HepG2 (cell line): ENCODE measurements at regions not wholly inside any gene's neighbourhood (a gene's known extent, or its start where the extent isn't known, plus 50 kb on each side); places are given as distances from the start of the nearest gene placed in this dataset.

ENCODE experiments used
- ATAC-seq: fragments of 200-7000 bp; cut with Tn5 transposase; 3 replicates; pipeline ENCODE4 v1.9.1; 2020; ENCODE audit warnings: mild to moderate bottlenecking, moderate library complexity
- BruUV-seq: library from RNA; stranded (reverse); fragments of 400-500 nt; replicated peaks from 2 replicates; lab custom pipeline; 2021; lab: Mats Ljungman, UMichigan
- CTCF ChIA-PET: fragments of 300-600 bp; formaldehyde crosslinking; extraction: SDS; loops from one replicate; lab custom pipeline; 2021; ENCODE audit warnings: low total read pairs, inconsistent platforms, low intra/inter-chr PET ratio; lab: Yijun Ruan, JAX
- POLR2A ChIA-PET: fragments of 350-600 bp; sonication (Branson Sonifier 250); formaldehyde crosslinking; loops from one replicate; lab custom pipeline; 2020; ENCODE audit warnings: antibody characterized with exemption, inconsistent platforms; lab: Yijun Ruan, JAX
- DNase-seq: peaks from one replicate; pipeline ENCODE4 v3.0.0-alpha.2; 2015; ENCODE audit warnings: low spot score
- FAIRE-seq: peaks from 3 replicates; lab custom pipeline; 2011; peaks lifted over from hg19 to GRCh38; lab: Jason Lieb, UNC
- H2AFZ ChIP-seq: one replicate; pipeline ENCODE4 v1.6.1; 2011; ENCODE audit warnings: low read length, inconsistent platforms
- H3K27ac ChIP-seq: fragments of 300-600 bp; 3 replicates; pipeline ENCODE4 v1.8.0; 2011; ENCODE audit warnings: mixed run types, mild to moderate bottlenecking, mixed read lengths, low read length, inconsistent platforms; ENCODE audit not compliant: insufficient read depth; ENCODE audit errors: extremely low read length
- H3K27me3 ChIP-seq, 2 experiments: fragments of 200-600 bp in 1 of 2; 2 replicates in 1 of 2; 3 replicates in 1 of 2; pipeline versions ENCODE4 v1.6.0 to v1.8.0; 2011; ENCODE audit warnings: low read length in 2 of 2, mild to moderate bottlenecking in 2 of 2, moderate library complexity in 2 of 2, inconsistent platforms in 1 of 2; ENCODE audit not compliant: insufficient read depth in 2 of 2, control insufficient read depth in 1 of 2
- H3K36me3 ChIP-seq, 2 experiments: fragments of 200-600 bp in 1 of 2; replicated peaks in 1 of 2; 2 replicates in 1 of 2; 3 replicates in 1 of 2; pipeline versions ENCODE4 v1.5.1 to v1.8.0; 2011; ENCODE audit warnings: low read length in 2 of 2, inconsistent platforms in 1 of 2; ENCODE audit not compliant: insufficient read depth in 2 of 2, control insufficient read depth in 1 of 2
- H3K4me1 ChIP-seq: 2 replicates; pipeline ENCODE4 v1.5.1; 2012; ENCODE audit warnings: low read length, inconsistent platforms; ENCODE audit not compliant: insufficient read depth
- H3K4me2 ChIP-seq: 2 replicates; pipeline ENCODE4 v1.6.0; 2011; ENCODE audit warnings: low read depth, low read length, inconsistent platforms
- H3K4me3 ChIP-seq, 3 experiments: fragments of 200-600 bp in 1 of 3; sonication (generic), shearing (Covaris generic) in 1 of 3; replicated peaks in 1 of 3; 2 replicates each; pipeline ENCODE4 v1.5.1; 2011 to 2016; ENCODE audit warnings: low read length in 3 of 3, inconsistent platforms in 2 of 3, low read depth in 2 of 3, mild to moderate bottlenecking in 2 of 3, control low read depth in 1 of 3, mixed read lengths in 1 of 3; ENCODE audit not compliant: insufficient read depth in 1 of 3
- H3K79me2 ChIP-seq: one replicate; pipeline ENCODE4 v1.6.1; 2011; ENCODE audit warnings: low read length, inconsistent platforms; ENCODE audit not compliant: insufficient read depth
- H3K9ac ChIP-seq: 2 replicates; pipeline ENCODE4 v1.6.0; 2011; ENCODE audit warnings: mild to moderate bottlenecking, low read depth, low read length, inconsistent platforms; ENCODE audit not compliant: insufficient read depth
- H3K9me3 ChIP-seq: 2 replicates; pipeline ENCODE4 v1.5.1; 2012; ENCODE audit warnings: mild to moderate bottlenecking, low read length
- H4K20me1 ChIP-seq: 2 replicates; pipeline ENCODE4 v1.6.0; 2011; ENCODE audit warnings: inconsistent platforms, mild to moderate bottlenecking, low read length, moderate library complexity; ENCODE audit not compliant: insufficient read depth
- ARHGAP35 ChIP-seq: sonication (generic); formaldehyde crosslinking; IDR thresholded peaks from 2 replicates; pipeline ENCODE4 v1.9.0; 2022; ENCODE audit warnings: mild to moderate bottlenecking, inconsistent platforms, moderate library complexity, missing genetic modification reagents, borderline replicate concordance
- FUBP1 ChIP-seq: sonication (generic); formaldehyde crosslinking; IDR thresholded peaks from 2 replicates; pipeline ENCODE4 v1.5.1; 2020; ENCODE audit warnings: missing genetic modification reagents, mild to moderate bottlenecking, borderline replicate concordance
- GATA4 ChIP-seq: sonication (generic); IDR thresholded peaks from 2 replicates; pipeline ENCODE4 v1.6.1; 2016; ENCODE audit warnings: antibody characterized with exemption, low read depth, borderline replicate concordance
- HMG20B ChIP-seq: conservative IDR thresholded peaks from 2 replicates; pipeline ENCODE4 v1.6.1; 2016; ENCODE audit warnings: missing genetic modification reagents, missing compliant biosample characterization
- MEF2D ChIP-seq: sonication (generic); formaldehyde crosslinking; IDR thresholded peaks from 2 replicates; pipeline ENCODE4 v1.5.1; 2020; ENCODE audit warnings: mild to moderate bottlenecking, missing genetic modification reagents
- ZNF724P ChIP-seq: sonication (generic); formaldehyde crosslinking; IDR thresholded peaks from 2 replicates; pipeline ENCODE4 v1.8.0; 2022; ENCODE audit warnings: missing genetic modification reagents, borderline replicate concordance
- WGBS: methylation state at CpG from one replicate; pipeline ENCODE4 v1.1.6; 2017; ENCODE audit warnings: low lambda C conversion rate; 5-methylcytosine and 5-hydroxymethylcytosine counted together
- in situ Hi-C: cut with HindIII; loops from 2 replicates; pipeline ENCODE4 v1.10.0; 2017; ENCODE audit warnings: low pct_unique_long_range_greater_than_20kb; ENCODE audit not compliant: extremely low pct_ligation_motif_present
- intact Hi-C: fragments of 100-400 bp; cut with micrococcal nuclease; formaldehyde crosslinking; loops from one replicate; pipeline ENCODE4 v1.10.0; 2022; ENCODE audit not compliant: unreplicated experiment
- TF ChIP-seq, protein P1 (sequence below): sonication (generic); formaldehyde crosslinking; IDR thresholded peaks from 2 replicates; pipeline ENCODE4 v1.8.0; 2022; ENCODE audit warnings: missing genetic modification reagents, mild to moderate bottlenecking, moderate library complexity, borderline replicate concordance
- TF ChIP-seq, protein P2 (sequence below): sonication (generic); formaldehyde crosslinking; IDR thresholded peaks from 2 replicates; pipeline ENCODE4 v1.4.0; 2020; ENCODE audit warnings: mild to moderate bottlenecking, missing genetic modification reagents
- TF ChIP-seq, protein P3 (sequence below): sonication (generic); formaldehyde crosslinking; IDR thresholded peaks from 2 replicates; pipeline ENCODE4 v1.8.1; 2023; ENCODE audit warnings: mild to moderate bottlenecking, missing genetic modification reagents, borderline replicate concordance
- TF ChIP-seq, protein P4 (sequence below): sonication (generic); formaldehyde crosslinking; IDR thresholded peaks from 2 replicates; pipeline ENCODE4 v1.4.0; 2020; ENCODE audit warnings: missing genetic modification reagents
- TF ChIP-seq, protein P5 (sequence below): sonication (generic); formaldehyde crosslinking; IDR thresholded peaks from 2 replicates; pipeline ENCODE4 v1.5.1; 2020; ENCODE audit warnings: missing genetic modification reagents, mild to moderate bottlenecking, borderline replicate concordance

GRCh38 chr18:38611036-38611964 is 1045.7 kb upstream of the CELF4 start (continued):
- TF ChIP-seq, protein P1, sequence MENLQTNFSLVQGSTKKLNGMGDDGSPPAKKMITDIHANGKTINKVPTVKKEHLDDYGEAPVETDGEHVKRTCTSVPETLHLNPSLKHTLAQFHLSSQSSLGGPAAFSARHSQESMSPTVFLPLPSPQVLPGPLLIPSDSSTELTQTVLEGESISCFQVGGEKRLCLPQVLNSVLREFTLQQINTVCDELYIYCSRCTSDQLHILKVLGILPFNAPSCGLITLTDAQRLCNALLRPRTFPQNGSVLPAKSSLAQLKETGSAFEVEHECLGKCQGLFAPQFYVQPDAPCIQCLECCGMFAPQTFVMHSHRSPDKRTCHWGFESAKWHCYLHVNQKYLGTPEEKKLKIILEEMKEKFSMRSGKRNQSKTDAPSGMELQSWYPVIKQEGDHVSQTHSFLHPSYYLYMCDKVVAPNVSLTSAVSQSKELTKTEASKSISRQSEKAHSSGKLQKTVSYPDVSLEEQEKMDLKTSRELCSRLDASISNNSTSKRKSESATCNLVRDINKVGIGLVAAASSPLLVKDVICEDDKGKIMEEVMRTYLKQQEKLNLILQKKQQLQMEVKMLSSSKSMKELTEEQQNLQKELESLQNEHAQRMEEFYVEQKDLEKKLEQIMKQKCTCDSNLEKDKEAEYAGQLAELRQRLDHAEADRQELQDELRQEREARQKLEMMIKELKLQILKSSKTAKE (CRISPR knock-in tag) = no peak
- TF ChIP-seq MEF2D (no peak), ZNF724P (CRISPR knock-in tag) (no peak), HMG20B (no peak)
- TF ChIP-seq, protein P2, sequence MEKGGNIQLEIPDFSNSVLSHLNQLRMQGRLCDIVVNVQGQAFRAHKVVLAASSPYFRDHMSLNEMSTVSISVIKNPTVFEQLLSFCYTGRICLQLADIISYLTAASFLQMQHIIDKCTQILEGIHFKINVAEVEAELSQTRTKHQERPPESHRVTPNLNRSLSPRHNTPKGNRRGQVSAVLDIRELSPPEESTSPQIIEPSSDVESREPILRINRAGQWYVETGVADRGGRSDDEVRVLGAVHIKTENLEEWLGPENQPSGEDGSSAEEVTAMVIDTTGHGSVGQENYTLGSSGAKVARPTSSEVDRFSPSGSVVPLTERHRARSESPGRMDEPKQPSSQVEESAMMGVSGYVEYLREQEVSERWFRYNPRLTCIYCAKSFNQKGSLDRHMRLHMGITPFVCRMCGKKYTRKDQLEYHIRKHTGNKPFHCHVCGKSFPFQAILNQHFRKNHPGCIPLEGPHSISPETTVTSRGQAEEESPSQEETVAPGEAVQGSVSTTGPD (CRISPR knock-in tag) = no peak

- intact Hi-C loops (no loop called here), in situ Hi-C loops (no loop called here)
- no peak for DNase-seq
- H3K27me3 ChIP-seq = no peaks in the 10 kb centered on the region
- ChIA-PET CTCF (no interaction called here), POLR2A (no interaction called here)
- H3K4me1 ChIP-seq = no peaks in the 10 kb centered on the region
- H4K20me1 ChIP-seq = no peaks in the 10 kb centered on the region
- no peak overlapping the region for H3K9ac ChIP-seq
- no peak overlapping the region for H3K4me2 ChIP-seq
- no peaks in the 10 kb centered on the region for H3K36me3 ChIP-seq
- no peaks in the 10 kb centered on the region for H3K9me3 ChIP-seq
- no peaks in the 10 kb centered on the region for H3K79me2 ChIP-seq
- H3K4me3 ChIP-seq = no peak overlapping the region
- no peak overlapping the region for H3K27ac ChIP-seq
- H2AFZ ChIP-seq = no peak overlapping the region
- FAIRE-seq = no peak
- WGBS = 1% methylated on average over 2 of the region's 2 CpGs
- BruUV-seq = no TSS peak
- no peak for ATAC-seq
- TF ChIP-seq, protein P3, sequence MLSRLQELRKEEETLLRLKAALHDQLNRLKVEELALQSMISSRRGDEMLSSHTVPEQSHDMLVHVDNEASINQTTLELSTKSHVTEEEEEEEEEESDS = no peak
- TF ChIP-seq FUBP1 (CRISPR knock-in tag) (no peak), ARHGAP35 (CRISPR knock-in tag) (no peak), GATA4 (no peak)
- TF ChIP-seq, protein P4, sequence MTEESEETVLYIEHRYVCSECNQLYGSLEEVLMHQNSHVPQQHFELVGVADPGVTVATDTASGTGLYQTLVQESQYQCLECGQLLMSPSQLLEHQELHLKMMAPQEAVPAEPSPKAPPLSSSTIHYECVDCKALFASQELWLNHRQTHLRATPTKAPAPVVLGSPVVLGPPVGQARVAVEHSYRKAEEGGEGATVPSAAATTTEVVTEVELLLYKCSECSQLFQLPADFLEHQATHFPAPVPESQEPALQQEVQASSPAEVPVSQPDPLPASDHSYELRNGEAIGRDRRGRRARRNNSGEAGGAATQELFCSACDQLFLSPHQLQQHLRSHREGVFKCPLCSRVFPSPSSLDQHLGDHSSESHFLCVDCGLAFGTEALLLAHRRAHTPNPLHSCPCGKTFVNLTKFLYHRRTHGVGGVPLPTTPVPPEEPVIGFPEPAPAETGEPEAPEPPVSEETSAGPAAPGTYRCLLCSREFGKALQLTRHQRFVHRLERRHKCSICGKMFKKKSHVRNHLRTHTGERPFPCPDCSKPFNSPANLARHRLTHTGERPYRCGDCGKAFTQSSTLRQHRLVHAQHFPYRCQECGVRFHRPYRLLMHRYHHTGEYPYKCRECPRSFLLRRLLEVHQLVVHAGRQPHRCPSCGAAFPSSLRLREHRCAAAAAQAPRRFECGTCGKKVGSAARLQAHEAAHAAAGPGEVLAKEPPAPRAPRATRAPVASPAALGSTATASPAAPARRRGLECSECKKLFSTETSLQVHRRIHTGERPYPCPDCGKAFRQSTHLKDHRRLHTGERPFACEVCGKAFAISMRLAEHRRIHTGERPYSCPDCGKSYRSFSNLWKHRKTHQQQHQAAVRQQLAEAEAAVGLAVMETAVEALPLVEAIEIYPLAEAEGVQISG (CRISPR knock-in tag) = no peak
- TF ChIP-seq, protein P5, sequence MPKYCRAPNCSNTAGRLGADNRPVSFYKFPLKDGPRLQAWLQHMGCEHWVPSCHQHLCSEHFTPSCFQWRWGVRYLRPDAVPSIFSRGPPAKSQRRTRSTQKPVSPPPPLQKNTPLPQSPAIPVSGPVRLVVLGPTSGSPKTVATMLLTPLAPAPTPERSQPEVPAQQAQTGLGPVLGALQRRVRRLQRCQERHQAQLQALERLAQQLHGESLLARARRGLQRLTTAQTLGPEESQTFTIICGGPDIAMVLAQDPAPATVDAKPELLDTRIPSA (CRISPR knock-in tag) = no peak
Observed at GRCh38 chr18:38606841-38607240, 1041.2 kb upstream of the CELF4 start.
